OCI-LY7 (cell line): ENCODE measurements at regions not wholly inside any gene's neighbourhood (a gene's known extent, or its start where the extent isn't known, plus 50 kb on each side); places are given as distances from the start of the nearest gene placed in this dataset.

Experiments
- EZH2phosphoT487 ChIP-seq: fragments of 200-600 bp; sonication (generic); IDR thresholded peaks from 2 replicates; pipeline ENCODE4 v1.6.1; 2018; ENCODE audit warnings: low read depth, borderline replicate concordance, mild to moderate bottlenecking, mixed run types, antibody characterized with exemption, low read length, moderate library complexity, mixed read lengths
- TF ChIP-seq, protein P1 (sequence below): fragments of 200-600 bp; sonication (generic); conservative IDR thresholded peaks from 2 replicates; pipeline ENCODE4 v1.5.1; 2014; ENCODE audit warnings: mild to moderate bottlenecking, antibody characterized with exemption, low read length, moderate library complexity, mixed read lengths

DNA sequence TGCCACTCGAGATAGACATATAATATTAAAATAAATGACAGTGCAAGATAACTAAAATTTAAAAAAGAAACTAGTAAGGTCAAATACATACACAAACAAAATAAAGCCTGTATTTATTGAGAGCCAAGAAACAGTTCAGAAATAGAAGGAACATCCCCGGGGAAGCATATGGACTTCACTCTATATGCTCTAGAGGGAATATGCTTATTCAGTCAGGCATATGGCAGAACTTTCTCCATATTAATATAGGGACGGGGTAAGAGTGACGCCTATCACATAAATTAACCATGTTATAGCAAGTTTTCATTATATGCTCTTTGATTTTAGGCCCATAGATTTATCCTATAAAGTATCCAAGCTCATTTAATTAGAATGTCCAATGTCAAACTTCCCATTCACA is 56.7 kb upstream of the EFHC2 start:
- TF ChIP-seq, protein P1, sequence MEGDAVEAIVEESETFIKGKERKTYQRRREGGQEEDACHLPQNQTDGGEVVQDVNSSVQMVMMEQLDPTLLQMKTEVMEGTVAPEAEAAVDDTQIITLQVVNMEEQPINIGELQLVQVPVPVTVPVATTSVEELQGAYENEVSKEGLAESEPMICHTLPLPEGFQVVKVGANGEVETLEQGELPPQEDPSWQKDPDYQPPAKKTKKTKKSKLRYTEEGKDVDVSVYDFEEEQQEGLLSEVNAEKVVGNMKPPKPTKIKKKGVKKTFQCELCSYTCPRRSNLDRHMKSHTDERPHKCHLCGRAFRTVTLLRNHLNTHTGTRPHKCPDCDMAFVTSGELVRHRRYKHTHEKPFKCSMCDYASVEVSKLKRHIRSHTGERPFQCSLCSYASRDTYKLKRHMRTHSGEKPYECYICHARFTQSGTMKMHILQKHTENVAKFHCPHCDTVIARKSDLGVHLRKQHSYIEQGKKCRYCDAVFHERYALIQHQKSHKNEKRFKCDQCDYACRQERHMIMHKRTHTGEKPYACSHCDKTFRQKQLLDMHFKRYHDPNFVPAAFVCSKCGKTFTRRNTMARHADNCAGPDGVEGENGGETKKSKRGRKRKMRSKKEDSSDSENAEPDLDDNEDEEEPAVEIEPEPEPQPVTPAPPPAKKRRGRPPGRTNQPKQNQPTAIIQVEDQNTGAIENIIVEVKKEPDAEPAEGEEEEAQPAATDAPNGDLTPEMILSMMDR: no peak
- no peak for TF ChIP-seq EZH2phosphoT487
